K562 (cell line): ENCODE measurements at regions not wholly inside any gene's neighbourhood (a gene's known extent, or its start where the extent isn't known, plus 50 kb on each side); places are given as distances from the start of the nearest gene placed in this dataset.

ENCODE experiments used
- ATF1 ChIP-seq, 2 experiments: fragments of 450-650 bp in 1 of 2; IDR thresholded peaks; 2 replicates each; pipeline ENCODE4 v1.6.1; 2016; ENCODE audit warnings: missing compliant biosample characterization in 1 of 2, missing genetic modification characterization in 1 of 2
- ATF2 ChIP-seq: sonication (generic); formaldehyde crosslinking; IDR thresholded peaks from 2 replicates; pipeline ENCODE4 v1.8.1; 2022; ENCODE audit warnings: missing genetic modification reagents
- ATF3 ChIP-seq, 2 experiments: fragments of 450-650 bp in 1 of 2; sonication (generic) in 1 of 2; formaldehyde crosslinking in 1 of 2; IDR thresholded peaks in 1 of 2; conservative IDR thresholded peaks in 1 of 2; 2 replicates each; pipeline versions ENCODE4 v1.6.1 to v1.8.1; 2016 to 2023; ENCODE audit warnings: mild to moderate bottlenecking in 2 of 2, moderate library complexity in 2 of 2, inconsistent platforms in 1 of 2, missing genetic modification reagents in 1 of 2
- CC2D1A ChIP-seq: fragments of 450-650 bp; IDR thresholded peaks from 2 replicates; pipeline ENCODE4 v1.6.1; 2017; ENCODE audit warnings: mild to moderate bottlenecking
- KAT2B ChIP-seq: IDR thresholded peaks from one replicate; pipeline ENCODE4 v1.6.1; 2012; ENCODE audit warnings: low read depth, mild to moderate bottlenecking, control low read depth, inconsistent platforms, low read length, moderate library complexity
- KLF13 ChIP-seq: fragments of 450-650 bp; IDR thresholded peaks from 2 replicates; pipeline ENCODE4 v1.6.1; 2016; ENCODE audit warnings: missing genetic modification characterization, low read depth, mild to moderate bottlenecking, missing compliant biosample characterization, moderate library complexity, borderline replicate concordance
- NR2F6 ChIP-seq: fragments of 450-650 bp; formaldehyde crosslinking; IDR thresholded peaks from 2 replicates; pipeline ENCODE4 v1.4.0; 2020; ENCODE audit warnings: mild to moderate bottlenecking
- STAG1 ChIP-seq: sonication (generic); formaldehyde crosslinking; IDR thresholded peaks from 2 replicates; pipeline ENCODE4 v1.5.0; 2020; ENCODE audit warnings: missing genetic modification reagents, borderline replicate concordance
- TAF9B ChIP-seq: fragments of 450-650 bp; IDR thresholded peaks from 2 replicates; pipeline ENCODE4 v1.6.1; 2018; ENCODE audit warnings: mild to moderate bottlenecking; ENCODE audit not compliant: partially characterized antibody
- ZBTB1 ChIP-seq: sonication (generic); formaldehyde crosslinking; IDR thresholded peaks from 2 replicates; pipeline ENCODE4 v1.8.1; 2023; ENCODE audit warnings: missing genetic modification reagents, low read depth, mild to moderate bottlenecking, borderline replicate concordance
- ZBTB12 ChIP-seq: fragments of 250-450 bp; sonication (Bioruptor Pico); IDR thresholded peaks from 2 replicates; pipeline ENCODE4 v1.4.0; 2020
- ZNF239 ChIP-seq: fragments of 250-450 bp; sonication (Bioruptor Pico); IDR thresholded peaks from 2 replicates; pipeline ENCODE4 v1.4.0; 2020; ENCODE audit warnings: mild to moderate bottlenecking
- ZNF449 ChIP-seq: fragments of 250-450 bp; sonication (Bioruptor Pico); IDR thresholded peaks from 2 replicates; pipeline ENCODE4 v1.8.0; 2022; ENCODE audit warnings: moderate library complexity, mild to moderate bottlenecking, inconsistent platforms
- ZNF592 ChIP-seq: fragments of 450-650 bp; IDR thresholded peaks from 2 replicates; pipeline ENCODE4 v1.6.1; 2017; ENCODE audit warnings: antibody characterized with exemption, mild to moderate bottlenecking
- ZNF740 ChIP-seq, 3 experiments: fragments of 200-800 bp in 1 of 3; sonication (Bioruptor generic) in 1 of 3; sonication (generic) in 1 of 3; formaldehyde crosslinking in 1 of 3; IDR thresholded peaks; 2 replicates each; pipeline versions ENCODE4 v1.6.1 to v1.8.0; 2016 to 2022; ENCODE audit warnings: mild to moderate bottlenecking in 2 of 3, missing compliant biosample characterization in 2 of 3, missing genetic modification characterization in 2 of 3, missing genetic modification reagents in 1 of 3

- TF ChIP-seq ZNF449 (0 out of 2 replicates have a peak, but pooled peaks have one; percentile 43), NR2F6 (CRISPR knock-in tag) (no peak), STAG1 (CRISPR knock-in tag) (no peak), ATF1 (CRISPR knock-in tag; IDR thresholded peaks at IDR 0.05) (no peak), ATF1 (tag; IDR thresholded peaks at IDR 0.05) (peak; percentile 90), ATF2 (CRISPR knock-in tag) (peak; percentile 77; the same call in 1 of the 2 replicates), KAT2B (no peak), KLF13 (tag) (no peak), ATF3 (IDR thresholded peaks at IDR 0.05) (peak; percentile 96), ATF3 (CRISPR knock-in tag; conservative IDR thresholded peaks at IDR 0.05) (no peak), ZBTB1 (CRISPR knock-in tag) (no peak), TAF9B (no peak), CC2D1A (no peak), ZNF239 (CRISPR knock-in tag) (no peak), ZBTB12 (peak; percentile 75), ZNF740 (CRISPR knock-in tag; IDR thresholded peaks at IDR 0.05) (no peak), ZNF740 (tag; IDR thresholded peaks at IDR 0.05) (no peak), ZNF592 (no peak)
These were observed 126.0 kb upstream of the ANKRD28 start (continued) for GRCh38 chr3:15923640-15924405.
